HG03442 (cell line): ENCODE measurements at regions not wholly inside any gene's neighbourhood (a gene's known extent, or its start where the extent isn't known, plus 50 kb on each side); places are given as distances from the start of the nearest gene placed in this dataset.
"Not testable (repeated sequence)": the region's sequence is repeated elsewhere in the genome, so short reads cannot be mapped to it uniquely, and the experiment has no call there.

ENCODE experiments used
- ATAC-seq: cut with Tn5 transposase; IDR thresholded peaks from one replicate; pipeline ENCODE4 v1.9.1; 2021; ENCODE audit warnings: mild to moderate bottlenecking, moderate library complexity; ENCODE audit not compliant: unreplicated experiment

- peak; percentile 92 for ATAC-seq
Measured at GRCh38 chr2:174697255-174697654, 67.0 kb downstream of the CHRNA1 start.

DNA sequence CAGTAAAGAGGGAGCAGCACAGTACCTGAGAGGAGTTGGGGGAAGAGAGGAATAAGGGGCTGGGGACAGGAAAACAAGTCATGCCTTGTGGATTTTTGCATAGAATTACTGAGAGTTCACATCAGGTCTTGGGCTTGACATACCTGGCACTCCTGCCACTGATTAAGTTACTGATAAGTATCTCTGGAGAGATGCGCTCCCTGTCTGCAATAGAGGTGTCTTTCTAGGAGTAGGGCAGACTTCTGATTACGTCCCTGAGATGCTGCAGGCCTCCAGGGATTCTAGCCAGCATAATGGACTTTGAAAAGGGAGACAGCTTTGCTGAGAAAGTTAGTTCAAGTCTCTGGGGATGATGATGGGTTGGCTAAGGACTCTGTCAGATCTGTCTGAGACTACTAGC, 69.4 kb downstream of the CHRNA1 start:
- no peak for ATAC-seq

- ATAC-seq = no peak
Measured at GRCh38 chr2:174694196-174694878, 69.9 kb downstream of the CHRNA1 start.

DNA sequence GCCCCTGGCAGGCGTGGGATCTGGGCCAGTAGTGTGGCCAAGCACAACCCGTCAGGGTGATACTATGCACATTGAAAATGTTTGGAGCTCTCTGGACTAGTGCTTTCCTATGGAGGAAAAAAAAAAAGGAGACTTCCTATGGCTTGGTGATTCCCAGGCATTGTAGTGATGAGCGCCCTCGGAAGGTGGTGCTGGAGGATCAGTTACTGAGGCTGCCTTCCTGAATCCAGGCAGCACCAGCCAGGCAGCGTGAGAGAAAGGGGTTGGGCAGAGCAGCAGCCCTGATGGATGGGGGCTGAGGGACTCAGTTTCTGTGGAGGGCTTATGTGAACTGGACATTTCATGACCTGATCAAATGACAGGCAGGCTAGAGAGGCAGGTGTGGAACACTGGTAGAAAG, 70.9 kb downstream of the CHRNA1 start:
- ATAC-seq = no peak

DNA sequence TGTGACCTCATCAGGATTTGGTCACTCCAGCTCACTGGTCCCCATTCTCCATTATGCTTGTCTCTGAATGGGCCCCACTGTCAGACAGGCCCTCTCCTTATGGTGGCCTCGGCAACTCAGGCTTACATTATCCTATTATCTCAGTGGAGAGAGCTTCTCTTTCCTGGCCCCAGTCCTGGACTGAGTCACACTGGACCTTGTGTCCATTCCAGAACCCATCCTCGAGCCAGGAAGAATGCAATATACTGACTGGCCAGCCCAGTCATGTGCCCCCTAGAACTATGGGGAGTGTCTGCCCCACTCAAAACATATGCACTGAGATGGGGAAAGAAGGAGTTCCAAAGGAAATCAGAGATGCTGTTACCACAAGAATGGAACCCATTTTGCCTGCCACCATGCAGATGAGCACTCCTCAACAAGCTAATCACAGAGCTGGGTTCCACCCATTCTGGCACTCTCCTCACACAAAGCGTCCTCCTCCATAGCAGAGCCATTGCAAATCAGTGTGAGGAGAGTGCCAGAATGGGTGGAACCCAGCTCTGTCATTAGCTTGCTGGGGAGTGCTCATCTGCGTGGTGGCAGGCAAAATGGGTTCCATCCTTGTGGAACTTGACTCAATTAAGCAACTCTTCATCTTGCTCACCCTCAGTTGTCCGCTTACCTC, 71.9 kb downstream of the CHRNA1 start:
- ATAC-seq = no peak

GRCh38 chr2:174691201-174691779, 73.0 kb downstream of the CHRNA1 start:
- ATAC-seq = no peak

DNA sequence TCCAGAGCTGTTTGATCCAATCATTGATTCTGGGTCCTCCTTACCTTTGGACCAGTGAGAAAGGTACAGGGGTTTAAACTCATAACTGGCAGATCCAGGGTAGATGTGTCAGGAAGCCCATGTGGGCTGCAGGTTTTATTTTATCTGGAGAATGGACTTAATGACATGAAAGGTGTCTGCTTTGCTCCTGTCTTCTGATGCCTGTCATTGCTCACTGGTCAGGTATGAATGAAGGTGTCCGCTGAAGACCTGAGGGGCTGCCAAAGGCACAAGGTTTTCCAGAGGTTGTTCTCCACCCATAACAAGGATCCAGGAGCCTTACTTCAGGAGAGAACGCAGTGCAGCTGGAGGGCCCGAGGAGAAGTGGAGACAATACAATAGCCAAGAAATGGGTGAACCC, 74.2 kb downstream of the CHRNA1 start:
- no peak for ATAC-seq

DNA sequence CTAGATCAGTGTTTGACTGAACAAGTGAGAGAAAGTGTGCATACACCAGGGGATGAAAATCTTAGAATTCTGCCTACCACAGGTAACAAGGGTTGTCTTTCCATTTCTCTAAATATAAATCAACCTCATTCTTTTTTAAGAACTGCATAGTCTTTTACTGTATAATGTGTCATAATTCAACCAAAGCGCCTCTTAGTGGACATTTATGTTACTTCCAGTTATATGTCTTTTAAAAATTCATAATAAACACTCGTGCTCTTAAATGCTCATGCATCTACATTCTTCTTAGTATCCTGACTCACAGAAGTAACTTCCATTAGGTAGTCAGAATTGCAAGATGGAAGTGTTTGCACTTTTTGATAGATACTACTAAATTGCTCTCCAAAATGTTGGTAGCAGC, 76.2 kb downstream of the CHRNA1 start:
- ATAC-seq = peak; percentile 44

- ATAC-seq = no peak
Measured at GRCh38 chr2:174686430-174686829, 77.8 kb downstream of the CHRNA1 start.

DNA sequence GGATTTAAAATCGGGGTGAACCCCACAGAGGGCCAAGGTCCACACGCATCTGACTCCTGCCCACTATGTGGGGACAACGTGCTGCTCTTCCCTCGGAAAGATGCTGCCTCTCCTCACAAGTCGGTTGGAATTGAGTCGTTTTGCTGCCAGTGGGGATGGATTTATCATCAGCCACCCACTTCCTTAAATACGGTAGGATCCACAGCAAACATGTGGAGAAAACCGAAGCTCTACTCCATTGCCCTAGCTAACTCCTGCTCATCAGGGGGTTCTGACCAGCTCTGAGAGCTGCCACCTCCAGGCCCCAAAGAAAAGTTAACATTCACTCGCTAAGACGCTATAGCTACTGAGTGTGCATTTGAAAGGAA, 80.9 kb downstream of the CHRNA1 start:
- no peak for ATAC-seq

DNA sequence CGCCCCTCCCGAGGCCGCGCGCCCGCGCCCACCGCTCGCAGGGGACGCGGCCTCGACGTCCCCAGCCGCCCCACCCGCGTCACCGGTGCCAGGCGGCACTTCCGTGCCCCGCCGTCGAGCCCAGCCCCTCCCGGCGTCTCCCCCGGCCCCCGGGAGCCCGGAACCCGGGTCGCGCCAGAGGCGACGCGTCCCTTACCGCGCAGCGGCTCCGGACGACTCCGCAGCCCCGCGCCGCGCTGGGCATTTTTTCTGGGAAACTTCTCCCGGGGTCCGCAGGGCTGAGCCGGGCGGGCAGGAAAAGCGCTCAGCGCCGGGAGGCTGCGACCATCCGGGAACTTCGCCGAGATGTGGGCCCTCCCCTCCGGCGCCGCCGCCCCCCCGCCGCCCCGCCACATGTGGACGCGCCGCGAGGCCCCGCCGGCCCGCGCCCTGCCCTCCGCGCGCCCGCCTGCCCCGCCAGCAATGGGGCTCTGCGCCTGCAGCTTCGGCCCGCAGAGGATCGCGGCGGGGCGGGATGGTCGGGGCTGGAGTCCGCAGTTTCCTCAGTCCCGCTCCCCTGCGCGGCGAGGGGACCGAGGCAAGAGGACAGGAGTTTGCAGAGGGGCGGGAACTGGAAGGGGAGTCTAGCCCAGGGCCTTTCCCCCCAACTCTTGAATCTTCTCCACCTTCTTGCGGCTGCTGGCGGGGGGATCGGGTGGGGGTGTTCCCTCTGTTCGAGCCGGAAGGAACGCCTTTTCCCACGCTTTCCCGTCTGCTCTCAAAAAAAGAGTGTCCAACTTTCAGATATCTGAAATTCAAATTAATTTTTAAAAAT, 81.5 kb downstream of the CHRNA1 start:
- peak; percentile 54 for ATAC-seq

DNA sequence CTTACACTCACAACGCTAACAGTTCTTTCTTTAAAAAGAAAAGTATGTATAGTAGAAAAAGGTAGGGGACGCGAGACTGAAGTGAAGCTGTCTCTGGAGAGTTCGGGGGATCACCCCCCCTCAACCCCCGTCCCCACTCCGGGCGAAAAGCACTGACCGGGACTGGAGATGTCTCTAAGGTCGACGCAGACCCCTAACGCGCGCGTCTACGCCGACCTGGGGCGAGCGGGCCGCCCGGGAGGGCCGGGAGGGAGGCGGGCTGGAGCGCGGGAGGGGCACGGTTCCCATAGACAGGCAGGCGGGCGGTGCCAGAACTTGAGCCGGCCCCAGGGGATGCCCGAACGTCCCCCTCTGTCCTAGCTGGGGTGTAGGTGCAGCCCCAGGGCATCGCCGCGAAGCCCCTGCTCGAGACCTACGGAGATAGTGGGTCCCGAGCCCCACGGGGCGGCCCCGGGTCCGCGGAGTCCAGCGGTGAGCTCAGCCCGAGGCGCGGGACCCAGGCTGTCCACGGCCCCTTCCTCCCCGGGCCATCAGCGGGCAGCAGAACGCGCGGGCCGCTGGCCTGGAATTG, 82.2 kb downstream of the CHRNA1 start:
- peak; percentile 52 for ATAC-seq

DNA sequence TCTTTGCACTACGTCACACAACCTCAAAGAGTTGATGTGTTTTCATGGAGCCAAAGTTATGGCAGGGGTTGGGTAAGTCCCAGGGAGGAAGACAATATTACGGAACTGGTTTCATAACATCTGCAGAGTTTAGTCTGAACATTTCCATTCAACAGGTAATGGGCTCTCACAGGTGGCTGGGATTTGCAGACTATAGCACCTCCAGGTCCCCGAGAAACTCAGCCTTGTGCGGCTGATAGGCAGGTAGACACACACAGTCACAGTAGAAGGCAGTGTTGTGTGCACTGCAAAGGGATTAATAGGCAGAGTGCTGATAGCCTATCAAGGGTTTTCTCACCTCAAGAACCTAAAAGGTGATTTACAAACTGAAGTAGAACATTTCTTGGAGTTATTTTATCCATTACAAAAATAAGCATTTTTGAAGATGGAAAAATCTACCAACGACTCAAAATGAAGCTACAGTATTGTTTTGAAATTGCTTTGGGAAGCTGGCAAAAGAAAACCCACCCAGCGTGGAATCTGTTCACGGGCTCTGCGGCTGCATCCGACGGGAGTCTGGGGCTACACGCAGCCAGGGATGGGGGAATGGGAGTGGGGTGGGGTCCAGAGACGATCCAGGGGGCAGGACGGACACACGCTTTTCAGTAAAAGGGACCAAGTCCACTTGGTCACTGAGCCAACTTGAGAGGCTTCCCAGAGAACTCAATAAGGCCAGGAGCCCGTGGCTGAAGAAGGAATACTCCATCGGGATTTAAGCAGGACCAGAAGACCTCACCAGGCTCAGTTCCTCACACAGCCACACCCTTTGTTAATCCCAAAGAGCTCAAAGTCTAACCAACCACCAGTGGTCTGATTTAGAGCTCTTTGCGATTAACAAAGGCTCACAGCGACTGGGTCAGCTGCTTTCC, 82.9 kb downstream of the CHRNA1 start:
- ATAC-seq = no peak

- no peak for ATAC-seq
Measured at GRCh38 chr2:174680221-174680620, 82.6 kb upstream of the WIPF1 start.

GRCh38 chr2:174678395-174678794, 80.8 kb upstream of the WIPF1 start:
- ATAC-seq = no peak

- no peak for ATAC-seq
Measured at GRCh38 chr2:174675615-174676014, 78.0 kb upstream of the WIPF1 start.

DNA sequence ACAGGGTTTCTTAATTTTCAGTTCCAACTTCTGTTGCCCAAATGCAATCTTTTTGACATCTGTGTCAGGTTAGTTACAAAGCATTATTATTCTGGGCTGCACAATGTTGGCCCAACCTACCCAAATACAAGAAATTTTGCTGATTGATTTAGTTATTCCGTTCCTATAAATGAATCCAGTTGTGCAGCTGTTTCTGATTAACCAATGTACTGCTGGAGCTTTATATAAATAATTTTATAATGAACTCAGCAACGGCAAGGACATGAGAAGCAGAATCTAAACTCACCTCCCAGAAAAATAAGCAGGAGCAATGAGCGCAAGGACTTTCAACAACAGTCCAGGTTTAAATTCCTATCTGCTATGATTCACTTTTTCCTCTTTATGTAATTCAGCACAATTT, 76.3 kb upstream of the WIPF1 start:
- no peak for ATAC-seq

DNA sequence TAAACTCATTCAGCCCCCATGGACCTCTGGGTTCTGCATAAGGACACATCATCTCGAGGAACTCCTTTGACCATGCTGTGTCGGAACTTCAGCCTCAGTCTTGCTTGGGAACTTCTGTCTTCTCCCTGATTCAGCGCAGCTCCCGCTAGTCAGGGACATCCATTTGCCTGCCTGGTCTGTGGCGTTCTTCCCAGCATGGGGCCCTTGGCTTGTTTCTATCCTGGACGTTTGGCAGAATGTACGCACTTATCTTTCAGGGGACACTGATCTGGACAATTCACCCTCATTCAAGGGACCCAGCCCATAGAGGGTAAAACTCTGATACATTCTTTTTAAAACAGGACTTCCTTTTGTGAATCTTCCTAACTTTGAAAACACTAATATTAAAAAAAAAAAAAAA, 75.8 kb upstream of the WIPF1 start:
- no peak for ATAC-seq

DNA sequence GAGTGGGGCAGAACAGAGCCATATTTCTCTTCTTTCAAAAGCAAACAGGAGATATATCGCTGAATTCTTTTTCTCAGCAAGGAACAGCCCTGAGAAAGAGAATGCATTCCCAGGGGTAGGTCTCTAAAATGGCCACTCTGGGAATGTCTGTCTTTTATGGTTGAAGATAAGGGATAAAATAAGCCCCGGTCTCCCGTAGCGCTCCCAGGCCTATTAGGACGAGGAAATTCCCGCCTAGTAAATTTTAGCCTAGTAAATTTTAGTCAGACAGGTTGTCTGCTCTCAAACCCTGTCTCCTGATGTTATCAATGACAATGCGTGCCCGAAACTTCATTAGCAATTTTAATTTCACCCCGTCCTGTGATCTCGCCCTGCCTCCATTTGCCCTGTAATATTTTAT, 73.9 kb upstream of the WIPF1 start:
- ATAC-seq = not testable (repeated sequence)

GRCh38 chr2:174670446-174670845, 72.8 kb upstream of the WIPF1 start:
- no peak for ATAC-seq
